ENCODE measurements at regions not wholly inside any gene's neighbourhood (a gene's known extent, or its start where the extent isn't known, plus 50 kb on each side); places are given as distances from the start of the nearest gene placed in this dataset.

DNA sequence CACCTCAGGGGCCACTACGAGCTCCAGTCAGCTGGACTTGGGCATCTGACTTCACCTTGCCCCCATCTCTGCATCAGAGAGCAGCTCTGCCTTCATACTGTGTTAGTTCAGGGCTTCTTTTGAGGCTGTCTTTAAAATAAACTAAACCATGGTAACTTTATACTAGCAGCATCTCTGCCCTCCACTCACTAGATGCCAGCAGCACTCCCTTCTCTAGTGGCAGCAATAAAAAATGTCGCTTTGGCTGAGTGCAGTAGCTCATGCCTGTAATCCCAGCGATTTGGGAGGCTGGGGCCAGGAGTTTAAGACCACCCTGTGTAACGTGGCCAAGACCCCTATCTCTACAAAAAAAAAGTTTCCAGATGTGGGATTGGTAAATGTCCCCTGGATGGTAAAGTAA lies 584.4 kb downstream of the INHBA start (continued):
- no peak for TF ChIP-seq CTCF (conservative IDR thresholded peaks at IDR 0.05; ENCODE audit: low read depth in 2 of 2)
- TF ChIP-seq JUNB (IDR thresholded peaks at IDR 0.05; ENCODE audit: unreplicated experiment), result no peak

DNA sequence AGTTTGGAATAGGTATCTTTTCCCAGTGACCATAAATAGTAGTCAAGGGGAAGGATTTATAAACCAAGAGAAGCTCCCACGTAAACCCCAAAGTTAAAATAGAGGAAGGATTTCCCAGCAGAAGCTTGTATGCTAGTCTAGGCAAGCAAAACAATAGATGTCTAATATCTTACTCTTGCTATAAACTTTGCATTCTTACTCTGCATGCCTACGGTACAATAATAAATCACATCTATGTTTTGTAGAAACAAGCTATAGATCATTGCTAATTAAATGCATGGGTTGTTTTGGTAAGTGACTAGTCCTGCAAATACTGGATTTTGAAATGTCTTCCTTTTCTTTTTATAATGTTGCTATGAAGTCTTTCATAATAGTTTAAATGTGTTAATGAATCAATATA lies 585.5 kb downstream of the INHBA start:
- Histone ChIP-seq H3K4me1 (ENCODE audit: insufficient read depth) (no peaks in the 10 kb centered on the region), H4K20me1 (replicated peaks; ENCODE audit: insufficient read depth) (no peaks in the 10 kb centered on the region), H3K27ac (ENCODE audit: low read depth) (no peak overlapping the region), H3F3A (replicated peaks; ENCODE audit: low read depth) (no peaks in the 10 kb centered on the region), H3K27me3 (ENCODE audit: insufficient read depth) (no peaks in the 10 kb centered on the region), H3K4me3 (no peak overlapping the region), H2AFZ (no peak overlapping the region), H3K36me3 (ENCODE audit: insufficient read depth) (no peaks in the 10 kb centered on the region), H3K9me2 (ENCODE audit: insufficient read depth) (no peaks in the 10 kb centered on the region), H3K79me2 (replicated peaks; ENCODE audit: insufficient read depth) (no peaks in the 10 kb centered on the region), H3K4me2 (no peak overlapping the region)
- H3K4me3 Mint-ChIP-seq, result no peak overlapping the region
- H3K36me3 Mint-ChIP-seq (ENCODE audit: low read depth), result no peaks in the 10 kb centered on the region
- no peaks in the 10 kb centered on the region for H3K27me3 Mint-ChIP-seq (ENCODE audit: insufficient read depth, low read depth, poor library complexity)
- ATAC-seq, result no peak
- H3K4me1 Mint-ChIP-seq, result peaks cover under 1% of the 10 kb centered on the region; the same call in 1 of the 3 replicates
- no peak for DNase-seq (ENCODE audit: low spot score)
- no peak overlapping the region for H3K27ac Mint-ChIP-seq
- no peak for TF ChIP-seq EZH2phosphoT487 (IDR thresholded peaks at IDR 0.05; ENCODE audit: unreplicated experiment)
- no peak for TF ChIP-seq POLR2AphosphoS5 (IDR thresholded peaks at IDR 0.05; ENCODE audit: low read depth)
- no peak for TF ChIP-seq STAT1 (IDR thresholded peaks at IDR 0.05; ENCODE audit: unreplicated experiment)
- TF ChIP-seq, protein P1, sequence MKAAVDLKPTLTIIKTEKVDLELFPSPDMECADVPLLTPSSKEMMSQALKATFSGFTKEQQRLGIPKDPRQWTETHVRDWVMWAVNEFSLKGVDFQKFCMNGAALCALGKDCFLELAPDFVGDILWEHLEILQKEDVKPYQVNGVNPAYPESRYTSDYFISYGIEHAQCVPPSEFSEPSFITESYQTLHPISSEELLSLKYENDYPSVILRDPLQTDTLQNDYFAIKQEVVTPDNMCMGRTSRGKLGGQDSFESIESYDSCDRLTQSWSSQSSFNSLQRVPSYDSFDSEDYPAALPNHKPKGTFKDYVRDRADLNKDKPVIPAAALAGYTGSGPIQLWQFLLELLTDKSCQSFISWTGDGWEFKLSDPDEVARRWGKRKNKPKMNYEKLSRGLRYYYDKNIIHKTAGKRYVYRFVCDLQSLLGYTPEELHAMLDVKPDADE (IDR thresholded peaks at IDR 0.05), result no peak
- TF ChIP-seq NANOG (IDR thresholded peaks at IDR 0.05; ENCODE audit: borderline replicate concordance), result no peak
- TF ChIP-seq, protein P2, sequence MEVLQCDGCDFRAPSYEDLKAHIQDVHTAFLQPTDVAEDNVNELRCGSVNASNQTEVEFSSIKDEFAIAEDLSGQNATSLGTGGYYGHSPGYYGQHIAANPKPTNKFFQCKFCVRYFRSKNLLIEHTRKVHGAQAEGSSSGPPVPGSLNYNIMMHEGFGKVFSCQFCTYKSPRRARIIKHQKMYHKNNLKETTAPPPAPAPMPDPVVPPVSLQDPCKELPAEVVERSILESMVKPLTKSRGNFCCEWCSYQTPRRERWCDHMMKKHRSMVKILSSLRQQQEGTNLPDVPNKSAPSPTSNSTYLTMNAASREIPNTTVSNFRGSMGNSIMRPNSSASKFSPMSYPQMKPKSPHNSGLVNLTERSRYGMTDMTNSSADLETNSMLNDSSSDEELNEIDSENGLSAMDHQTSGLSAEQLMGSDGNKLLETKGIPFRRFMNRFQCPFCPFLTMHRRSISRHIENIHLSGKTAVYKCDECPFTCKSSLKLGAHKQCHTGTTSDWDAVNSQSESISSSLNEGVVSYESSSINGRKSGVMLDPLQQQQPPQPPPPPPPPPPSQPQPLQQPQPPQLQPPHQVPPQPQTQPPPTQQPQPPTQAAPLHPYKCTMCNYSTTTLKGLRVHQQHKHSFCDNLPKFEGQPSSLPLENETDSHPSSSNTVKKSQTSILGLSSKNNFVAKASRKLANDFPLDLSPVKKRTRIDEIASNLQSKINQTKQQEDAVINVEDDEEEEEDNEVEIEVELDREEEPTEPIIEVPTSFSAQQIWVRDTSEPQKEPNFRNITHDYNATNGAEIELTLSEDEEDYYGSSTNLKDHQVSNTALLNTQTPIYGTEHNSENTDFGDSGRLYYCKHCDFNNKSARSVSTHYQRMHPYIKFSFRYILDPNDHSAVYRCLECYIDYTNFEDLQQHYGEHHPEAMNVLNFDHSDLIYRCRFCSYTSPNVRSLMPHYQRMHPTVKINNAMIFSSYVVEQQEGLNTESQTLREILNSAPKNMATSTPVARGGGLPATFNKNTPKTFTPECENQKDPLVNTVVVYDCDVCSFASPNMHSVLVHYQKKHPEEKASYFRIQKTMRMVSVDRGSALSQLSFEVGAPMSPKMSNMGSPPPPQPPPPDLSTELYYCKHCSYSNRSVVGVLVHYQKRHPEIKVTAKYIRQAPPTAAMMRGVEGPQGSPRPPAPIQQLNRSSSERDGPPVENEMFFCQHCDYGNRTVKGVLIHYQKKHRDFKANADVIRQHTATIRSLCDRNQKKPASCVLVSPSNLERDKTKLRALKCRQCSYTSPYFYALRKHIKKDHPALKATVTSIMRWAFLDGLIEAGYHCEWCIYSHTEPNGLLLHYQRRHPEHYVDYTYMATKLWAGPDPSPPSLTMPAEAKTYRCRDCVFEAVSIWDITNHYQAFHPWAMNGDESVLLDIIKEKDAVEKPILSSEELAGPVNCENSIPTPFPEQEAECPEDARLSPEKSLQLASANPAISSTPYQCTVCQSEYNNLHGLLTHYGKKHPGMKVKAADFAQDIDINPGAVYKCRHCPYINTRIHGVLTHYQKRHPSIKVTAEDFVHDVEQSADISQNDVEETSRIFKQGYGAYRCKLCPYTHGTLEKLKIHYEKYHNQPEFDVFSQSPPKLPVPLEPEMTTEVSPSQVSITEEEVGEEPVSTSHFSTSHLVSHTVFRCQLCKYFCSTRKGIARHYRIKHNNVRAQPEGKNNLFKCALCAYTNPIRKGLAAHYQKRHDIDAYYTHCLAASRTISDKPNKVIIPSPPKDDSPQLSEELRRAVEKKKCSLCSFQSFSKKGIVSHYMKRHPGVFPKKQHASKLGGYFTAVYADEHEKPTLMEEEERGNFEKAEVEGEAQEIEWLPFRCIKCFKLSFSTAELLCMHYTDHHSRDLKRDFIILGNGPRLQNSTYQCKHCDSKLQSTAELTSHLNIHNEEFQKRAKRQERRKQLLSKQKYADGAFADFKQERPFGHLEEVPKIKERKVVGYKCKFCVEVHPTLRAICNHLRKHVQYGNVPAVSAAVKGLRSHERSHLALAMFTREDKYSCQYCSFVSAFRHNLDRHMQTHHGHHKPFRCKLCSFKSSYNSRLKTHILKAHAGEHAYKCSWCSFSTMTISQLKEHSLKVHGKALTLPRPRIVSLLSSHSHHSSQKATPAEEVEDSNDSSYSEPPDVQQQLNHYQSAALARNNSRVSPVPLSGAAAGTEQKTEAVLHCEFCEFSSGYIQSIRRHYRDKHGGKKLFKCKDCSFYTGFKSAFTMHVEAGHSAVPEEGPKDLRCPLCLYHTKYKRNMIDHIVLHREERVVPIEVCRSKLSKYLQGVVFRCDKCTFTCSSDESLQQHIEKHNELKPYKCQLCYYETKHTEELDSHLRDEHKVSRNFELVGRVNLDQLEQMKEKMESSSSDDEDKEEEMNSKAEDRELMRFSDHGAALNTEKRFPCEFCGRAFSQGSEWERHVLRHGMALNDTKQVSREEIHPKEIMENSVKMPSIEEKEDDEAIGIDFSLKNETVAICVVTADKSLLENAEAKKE (CRISPR knock-in tag; IDR thresholded peaks at IDR 0.05), result no peak
- H3K9me3 Mint-ChIP-seq, result 0 out of 3 replicates have a peak, but pooled peaks cover 4% of the 10 kb centered on the region

Measured in GM23338 (cell line).